COLO829 (cell line): ENCODE measurements at regions not wholly inside any gene's neighbourhood (a gene's known extent, or its start where the extent isn't known, plus 50 kb on each side); places are given as distances from the start of the nearest gene placed in this dataset.
"Not testable (repeated sequence)": the region's sequence is repeated elsewhere in the genome, so short reads cannot be mapped to it uniquely, and the experiment has no call there.

ENCODE experiments used
- DNase-seq: peaks from one replicate; pipeline ENCODE4 v3.0.0; 2012; ENCODE audit warnings: low spot score

DNA sequence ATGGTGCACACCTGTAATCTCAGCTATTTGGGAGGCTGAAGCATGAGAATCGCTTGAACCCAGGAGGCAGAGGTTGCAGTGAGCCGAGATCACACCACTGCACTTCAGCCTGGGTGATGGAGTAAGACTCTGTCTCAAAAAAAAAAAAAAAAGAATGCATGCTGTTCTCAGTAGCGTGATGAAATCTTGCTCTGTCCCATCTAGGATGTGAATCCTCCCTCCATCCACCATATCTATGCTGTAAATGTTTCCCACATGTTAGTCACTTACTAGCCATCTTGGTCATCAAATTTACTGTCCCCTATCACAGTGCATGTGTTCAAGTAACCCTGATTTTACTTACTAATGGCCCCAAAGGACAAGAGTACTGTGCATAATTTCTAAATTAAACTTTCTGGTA lies 315.4 kb upstream of the TBX18 start:
- no peak for DNase-seq

DNA sequence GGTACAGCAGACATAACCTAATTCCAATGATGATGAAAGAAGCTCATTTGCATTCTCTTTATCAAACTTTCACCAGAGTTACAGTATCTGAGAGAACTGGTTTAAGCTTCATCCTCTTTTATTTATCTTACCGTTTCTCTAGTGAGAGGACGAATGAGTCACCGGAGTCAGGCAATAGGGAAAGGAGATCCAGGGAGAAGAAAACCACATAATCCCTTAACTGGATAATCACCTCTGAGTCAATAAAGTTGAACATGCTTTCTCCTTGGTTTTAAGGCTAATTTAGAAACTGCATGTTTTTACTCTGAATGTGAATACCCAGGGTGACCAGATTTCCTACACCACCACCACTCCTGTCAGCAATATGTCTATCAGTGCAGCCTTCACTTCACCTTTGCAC lies 313.7 kb upstream of the TBX18 start:
- peak; percentile 15 for DNase-seq

DNA sequence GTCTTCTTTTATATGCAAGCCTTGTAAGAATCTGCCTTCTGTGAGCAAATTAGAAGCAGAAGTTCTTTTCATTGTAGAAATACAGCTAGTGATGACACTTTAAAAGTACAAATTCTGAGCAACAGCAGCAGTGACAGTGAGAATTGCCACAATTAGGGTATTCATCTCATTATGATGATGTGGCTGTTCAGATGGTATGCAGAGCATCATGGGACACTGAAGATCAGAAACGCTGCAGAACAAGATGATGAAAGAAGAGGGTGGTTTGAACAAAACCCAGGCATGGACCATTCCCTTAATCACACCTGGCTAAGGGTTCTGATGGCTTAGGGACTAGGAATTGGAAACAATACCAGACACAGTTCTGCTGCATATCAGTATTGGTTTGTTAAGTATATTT lies 312.7 kb upstream of the TBX18 start:
- DNase-seq = no peak

DNA sequence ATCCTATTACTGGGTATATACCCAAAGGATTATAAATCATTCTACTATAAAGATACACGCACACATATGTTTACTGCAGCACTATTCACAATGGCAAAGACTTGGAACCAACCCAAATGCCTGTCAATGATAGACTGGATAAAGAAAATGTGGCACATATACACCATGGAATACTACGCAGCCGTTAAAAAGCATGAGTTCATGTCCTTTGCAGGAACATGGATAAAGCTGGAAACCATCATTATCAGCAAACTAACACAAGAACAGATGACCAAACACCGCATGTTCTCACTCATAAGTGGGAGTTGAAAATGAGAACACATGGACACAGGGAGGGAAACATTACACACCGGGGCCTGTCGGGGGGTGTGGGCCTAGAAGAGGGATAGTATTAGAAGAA lies 307.4 kb upstream of the TBX18 start:
- not testable (repeated sequence) for DNase-seq

DNA sequence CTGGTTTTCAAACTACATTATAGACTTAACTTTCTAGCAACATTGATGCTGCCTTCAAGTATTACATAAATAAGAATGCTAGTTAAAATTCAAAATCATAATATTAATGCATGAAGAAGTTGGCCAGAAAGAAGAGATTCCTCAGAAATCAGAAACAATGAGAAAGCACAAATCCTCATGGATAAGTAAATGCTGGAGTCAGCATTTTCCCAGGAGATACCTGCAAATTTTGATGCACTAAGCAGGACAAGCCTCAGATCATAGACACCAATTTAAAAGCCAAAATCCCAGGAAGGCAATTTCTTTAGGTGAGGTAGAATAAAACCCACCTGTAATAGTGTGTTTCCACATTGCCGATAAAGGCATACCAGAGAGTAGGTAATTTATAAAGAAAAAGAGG lies 305.2 kb upstream of the TBX18 start:
- no peak for DNase-seq

DNA sequence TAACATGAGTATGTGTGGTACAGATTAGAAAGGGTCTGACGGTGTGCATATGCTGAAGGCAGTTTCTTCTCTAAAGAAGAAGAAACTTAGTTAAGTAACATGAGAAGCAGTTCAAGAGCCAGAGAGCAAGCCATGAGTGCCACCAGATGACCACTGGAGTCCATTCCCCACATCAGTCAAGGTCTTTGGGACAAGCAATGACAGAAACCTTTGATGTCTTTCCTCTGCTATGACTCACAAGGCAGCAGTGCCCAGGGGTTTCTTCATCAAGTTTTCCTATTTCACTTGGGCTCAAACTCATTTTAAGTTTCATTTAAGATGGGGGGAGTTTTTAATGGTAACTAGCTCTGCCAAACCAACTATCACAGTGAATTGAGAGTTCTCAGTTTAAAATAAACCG lies 303.8 kb upstream of the TBX18 start:
- no peak for DNase-seq

DNA sequence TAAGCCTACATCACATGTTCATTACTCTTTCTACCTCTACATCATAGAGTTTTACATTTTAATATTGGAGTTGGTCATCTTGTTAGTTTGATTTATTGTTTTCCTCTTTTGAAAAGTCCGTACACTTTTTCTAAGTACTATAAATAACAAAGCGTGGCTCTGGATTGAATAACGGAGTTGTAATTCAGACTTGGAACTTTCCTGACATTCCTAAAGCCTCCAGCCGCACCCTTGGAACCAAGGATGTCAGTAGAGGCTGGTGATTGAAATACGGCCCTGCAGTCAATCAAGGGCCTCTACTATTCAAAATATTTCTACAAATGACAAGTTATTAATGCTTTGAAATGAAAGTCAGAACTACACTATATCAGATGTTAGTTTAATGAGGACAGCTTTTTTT lies 301.9 kb upstream of the TBX18 start:
- no peak for DNase-seq

DNA sequence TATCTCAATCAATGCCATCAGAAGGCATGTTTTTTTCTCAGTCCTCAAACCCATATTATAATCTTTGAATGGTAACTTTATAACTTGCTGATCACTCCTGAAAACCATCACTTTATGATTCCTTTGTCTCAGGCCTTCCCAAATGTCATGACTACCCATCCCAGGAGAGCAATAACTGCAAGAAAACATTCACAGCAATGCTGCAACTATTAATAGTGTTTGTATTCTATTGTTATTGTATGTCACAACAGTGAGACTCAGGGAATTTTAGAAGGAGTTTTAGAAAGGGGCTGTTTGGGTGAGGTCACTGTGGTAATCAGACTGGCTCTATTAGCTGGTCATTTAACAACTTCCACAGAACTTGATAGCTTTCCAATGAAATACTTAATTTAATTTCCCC lies 301.4 kb upstream of the TBX18 start:
- DNase-seq = no peak

DNA sequence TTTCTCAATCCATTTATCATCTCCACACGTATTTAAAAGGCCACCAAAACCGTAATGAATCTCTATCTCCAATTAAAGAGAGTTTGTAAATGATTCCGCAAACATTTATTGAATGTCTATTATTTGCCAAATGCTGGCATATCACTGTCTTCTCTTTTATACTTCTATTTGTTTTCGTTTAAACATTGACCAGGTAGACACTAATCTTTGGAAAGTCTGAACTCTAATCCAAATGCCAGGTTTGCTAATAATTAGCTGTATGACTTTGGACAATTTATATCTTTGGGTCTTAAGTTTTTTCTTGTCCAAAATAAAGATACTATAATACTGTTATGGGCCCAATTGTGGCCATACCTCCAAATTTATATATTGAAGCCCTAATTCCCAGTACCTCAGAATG lies 299.2 kb upstream of the TBX18 start:
- DNase-seq = no peak

DNA sequence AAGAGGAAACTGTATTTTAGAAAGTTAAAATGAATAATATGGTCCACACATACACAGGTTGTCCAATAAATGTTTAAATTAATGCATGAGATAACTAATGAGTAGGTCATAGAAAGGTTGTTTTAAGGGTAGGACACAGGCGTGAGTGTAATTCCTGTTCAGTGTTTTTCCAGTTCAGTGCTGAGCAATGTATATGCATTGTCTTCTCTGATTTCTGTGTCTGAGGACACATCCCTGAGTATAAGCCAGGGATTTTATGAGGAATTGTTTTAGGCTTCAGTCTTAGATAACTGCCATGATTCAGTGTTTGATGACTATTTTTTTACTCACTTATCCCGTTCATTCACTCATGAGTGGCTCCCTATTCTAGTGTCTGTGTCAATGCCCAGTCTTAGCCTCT lies 298.5 kb upstream of the TBX18 start:
- no peak for DNase-seq

DNA sequence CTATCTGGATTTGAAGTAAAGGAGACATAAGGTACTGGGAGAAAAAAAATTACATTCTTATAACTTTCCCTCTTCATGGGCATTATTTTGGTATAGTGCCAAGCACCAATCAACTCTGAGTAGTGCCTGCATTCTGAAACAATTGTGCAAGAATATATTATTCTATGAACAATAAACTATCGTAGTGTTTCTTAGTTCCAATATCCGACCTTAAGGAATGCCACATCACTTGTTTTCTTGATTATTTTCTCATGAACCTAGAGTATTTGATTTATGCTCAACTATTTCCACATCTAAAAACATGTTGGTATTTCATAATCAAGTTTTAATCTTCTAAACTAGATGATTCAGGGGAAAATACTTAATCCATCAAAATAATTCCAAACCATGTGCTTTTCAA lies 294.4 kb upstream of the TBX18 start:
- no peak for DNase-seq

DNA sequence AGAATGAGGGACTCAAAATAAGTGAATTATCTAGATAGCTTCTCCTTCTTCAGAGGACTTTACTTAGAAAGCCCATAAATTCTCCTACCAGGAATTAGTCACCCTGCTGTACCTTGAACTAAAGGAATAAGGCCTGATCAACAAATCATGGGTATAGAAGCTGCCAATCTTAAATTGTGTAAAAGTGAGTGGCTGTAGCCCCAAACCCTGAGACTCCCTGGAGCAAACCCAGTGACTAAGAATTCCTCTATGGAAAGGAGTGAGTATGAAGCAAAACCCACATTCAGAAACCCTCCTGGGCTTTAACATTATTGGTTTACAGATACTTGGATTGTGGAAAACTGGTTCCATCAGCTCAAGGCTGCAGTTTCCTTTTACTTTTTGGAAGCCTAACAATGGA lies 285.8 kb upstream of the TBX18 start:
- no peak for DNase-seq

DNA sequence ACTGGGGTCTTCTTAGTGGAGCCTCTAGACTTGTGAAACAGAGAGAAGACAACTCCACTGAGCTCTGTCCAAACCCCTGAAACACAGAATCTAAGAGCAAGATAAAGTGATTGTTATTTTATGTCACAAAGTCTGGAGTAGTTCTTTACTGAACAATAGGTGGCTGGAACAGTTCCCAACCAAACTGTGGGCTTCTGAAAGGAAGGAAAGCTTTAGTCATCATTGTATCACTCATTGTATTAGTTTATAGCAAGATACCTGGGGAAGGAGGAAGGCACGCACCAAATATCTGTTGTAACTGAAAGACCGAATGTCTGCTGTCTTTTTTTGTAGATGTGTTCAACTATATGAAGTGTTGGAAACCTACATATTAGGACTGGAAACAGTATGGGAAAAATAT lies 284.9 kb upstream of the TBX18 start:
- DNase-seq = no peak

DNA sequence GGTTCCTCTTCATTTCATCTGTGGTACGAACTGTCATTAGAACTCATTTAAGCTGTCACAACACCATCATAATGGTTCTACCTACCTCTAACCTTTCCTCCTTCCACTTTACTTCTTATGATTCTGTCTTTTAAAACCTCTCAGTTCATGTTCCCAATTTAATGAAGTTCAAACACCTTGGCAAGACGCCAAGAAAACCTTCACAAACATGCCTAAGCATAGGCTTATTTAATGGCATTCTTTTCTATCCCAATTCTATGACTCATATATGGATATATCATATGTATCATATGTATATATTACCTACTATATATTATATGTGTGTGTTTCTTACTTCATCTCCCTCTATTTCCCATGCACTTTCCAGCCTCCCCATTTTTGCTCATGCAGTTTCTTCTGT lies 283.4 kb upstream of the TBX18 start:
- no peak for DNase-seq

DNA sequence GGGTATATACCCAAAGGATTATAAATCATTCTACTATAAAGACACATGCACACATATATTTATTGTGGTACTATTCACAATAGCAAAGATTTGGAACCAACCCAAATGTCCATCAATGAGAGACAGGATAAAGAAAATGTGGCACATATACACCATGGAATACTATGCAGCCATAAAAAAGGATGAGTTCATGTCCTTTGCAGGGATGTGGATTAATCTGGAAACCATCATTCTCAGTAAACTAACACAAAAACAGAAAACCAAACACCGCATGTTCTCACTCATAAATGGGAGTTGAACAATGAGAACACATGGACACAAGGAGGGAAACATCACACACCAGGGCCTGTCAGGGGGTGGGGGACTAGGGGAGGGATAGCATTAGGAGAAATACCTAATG lies 281.4 kb upstream of the TBX18 start:
- not testable (repeated sequence) for DNase-seq

DNA sequence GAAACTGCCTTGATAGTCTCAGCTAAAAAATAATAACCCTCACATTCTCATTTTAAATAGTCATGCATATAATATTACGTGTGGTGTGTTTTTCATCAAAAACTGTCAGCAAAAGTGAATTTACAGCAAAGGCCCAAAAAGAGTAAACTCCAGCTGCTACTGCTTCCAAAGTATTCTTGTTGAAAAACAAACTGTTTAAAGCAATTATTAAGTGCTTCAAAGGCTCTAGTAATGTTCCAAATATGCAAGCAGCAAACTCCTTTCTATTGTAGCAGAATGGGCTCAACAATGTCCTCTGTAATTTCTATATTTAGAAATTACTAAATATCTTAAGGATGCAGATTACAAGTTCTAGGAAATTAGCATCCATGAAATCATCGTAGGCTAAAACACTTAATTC lies 280.0 kb upstream of the TBX18 start:
- no peak for DNase-seq

DNA sequence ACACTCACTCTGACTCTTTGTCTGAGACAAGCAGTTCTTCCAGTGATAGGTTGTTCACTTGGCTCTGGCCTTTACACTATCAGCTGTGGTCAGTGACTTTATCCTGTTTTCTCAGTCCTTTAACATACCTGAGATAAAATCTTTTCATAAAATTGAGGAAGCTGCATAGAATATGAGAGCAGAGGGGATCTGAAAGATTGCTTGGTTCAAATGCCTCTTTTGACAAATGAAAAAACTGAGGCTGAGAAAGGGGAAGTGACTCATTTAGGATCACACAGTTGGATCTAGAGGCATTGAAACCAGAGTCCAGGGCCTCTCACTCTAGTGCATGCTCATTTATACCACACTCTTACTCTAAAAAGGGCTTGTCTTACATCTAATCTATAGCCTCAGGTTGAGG lies 277.0 kb upstream of the TBX18 start:
- no peak for DNase-seq

DNA sequence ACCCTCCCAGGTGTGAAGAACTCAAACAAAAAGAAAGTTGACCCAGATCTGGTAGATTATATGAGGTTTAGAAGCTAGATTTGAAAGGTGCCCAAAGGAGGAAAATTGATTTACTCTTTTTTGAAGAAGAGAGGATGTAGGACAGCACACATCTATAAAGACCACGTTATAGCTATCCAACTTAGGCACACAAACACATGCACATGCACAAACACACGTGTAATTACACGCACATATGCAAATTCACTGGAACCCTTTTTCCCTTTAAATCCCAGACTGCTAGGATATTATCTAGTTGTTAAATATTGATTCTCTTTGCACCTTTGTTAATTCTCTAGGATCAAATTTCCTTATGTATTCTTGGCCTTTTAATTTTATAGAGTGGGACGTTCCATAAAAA lies 272.8 kb upstream of the TBX18 start:
- no peak for DNase-seq

DNA sequence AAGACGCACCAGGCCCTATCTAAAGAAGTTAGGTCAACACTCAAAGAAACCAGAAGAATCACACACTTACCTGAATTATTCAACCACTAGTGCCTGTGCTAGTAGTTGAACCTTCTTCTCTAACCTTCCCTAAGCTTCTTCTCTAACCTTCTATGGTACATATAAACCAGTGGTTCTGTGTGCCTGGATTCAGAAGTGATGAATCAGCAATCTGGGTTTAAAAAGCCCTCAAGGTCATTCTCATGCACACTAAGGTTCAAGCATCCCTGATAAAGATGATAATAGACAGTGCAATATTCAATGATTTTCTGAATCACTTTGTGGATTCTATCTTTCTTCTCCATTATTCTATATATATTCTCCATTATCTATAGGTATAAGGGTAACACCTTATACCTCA lies 271.4 kb upstream of the TBX18 start:
- no peak for DNase-seq

DNA sequence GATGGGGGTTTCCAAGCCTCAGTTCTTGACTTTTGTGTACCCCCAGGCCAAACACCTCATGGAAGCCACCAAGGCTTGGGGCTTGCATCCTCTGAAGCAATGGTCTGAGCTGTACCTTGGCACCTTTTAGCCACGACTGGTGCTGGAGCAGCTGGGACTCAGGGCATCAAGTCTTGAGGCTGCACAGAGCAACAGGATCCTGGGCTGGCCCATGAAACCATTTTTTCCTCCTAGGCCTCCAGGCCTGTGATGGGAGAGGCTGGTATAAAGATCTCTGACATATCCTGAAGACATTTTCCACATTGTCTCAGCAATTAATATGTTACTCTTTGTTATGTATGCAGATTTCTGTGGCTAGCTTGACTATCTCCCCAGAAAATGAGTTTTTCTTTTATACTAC lies 269.1 kb upstream of the TBX18 start:
- DNase-seq = no peak

DNA sequence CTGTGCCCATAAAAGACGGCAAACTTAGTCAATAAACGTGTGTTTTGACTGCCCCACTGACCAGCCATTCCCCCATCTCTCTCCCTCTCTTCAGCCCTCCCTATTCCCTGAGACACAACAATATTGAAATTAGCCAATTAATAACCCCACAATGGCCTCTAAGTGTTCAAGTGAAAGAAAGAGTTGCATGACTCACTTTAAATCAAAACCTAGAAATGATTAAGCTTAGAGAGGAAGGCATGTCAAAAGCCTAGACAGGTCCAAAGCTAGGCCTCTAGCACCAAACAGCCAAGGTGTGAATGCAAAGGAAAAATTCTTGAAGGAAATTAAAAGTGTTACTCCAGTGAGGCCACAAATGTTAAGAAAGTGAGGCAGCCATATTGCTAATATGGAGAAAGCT lies 261.6 kb upstream of the TBX18 start:
- DNase-seq = no peak

DNA sequence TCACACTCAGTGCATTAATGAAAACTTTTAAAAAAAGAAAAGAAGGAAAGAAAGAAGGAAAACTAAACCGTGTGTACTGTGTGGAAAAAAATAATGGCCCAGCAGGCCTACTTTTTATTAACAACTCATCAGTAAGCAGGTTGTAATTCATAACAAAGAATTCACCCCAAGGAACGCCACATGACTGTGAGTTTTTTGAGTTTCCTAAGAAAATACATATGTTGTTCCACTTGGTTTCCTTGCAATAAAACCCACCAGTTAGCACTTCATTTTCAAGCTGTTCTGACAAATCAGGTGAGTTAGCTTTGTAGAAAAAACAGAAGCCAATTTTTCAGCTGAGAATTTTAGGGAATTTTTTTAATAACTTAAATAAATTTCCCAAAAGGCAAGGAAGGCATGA lies 259.3 kb upstream of the TBX18 start:
- no peak for DNase-seq

DNA sequence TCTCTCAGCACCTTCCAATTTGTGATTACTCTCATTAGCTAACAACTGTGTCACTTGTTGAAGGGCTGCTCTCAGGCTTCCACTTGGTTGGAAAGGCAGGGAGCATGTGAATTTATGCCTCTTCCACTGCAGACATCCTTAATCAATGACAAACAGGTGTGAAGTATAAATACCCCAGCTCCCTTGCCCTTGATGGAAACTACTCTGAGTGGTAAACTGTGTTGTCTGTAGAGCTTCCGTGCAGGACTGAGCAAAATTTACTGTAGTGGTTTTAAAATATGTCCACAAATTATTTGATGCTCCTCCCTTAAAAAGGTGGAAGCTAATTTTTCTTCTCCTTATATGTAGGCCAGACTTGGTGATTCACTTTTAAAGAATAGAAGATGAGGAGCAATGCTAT lies 253.0 kb upstream of the TBX18 start:
- DNase-seq = no peak

DNA sequence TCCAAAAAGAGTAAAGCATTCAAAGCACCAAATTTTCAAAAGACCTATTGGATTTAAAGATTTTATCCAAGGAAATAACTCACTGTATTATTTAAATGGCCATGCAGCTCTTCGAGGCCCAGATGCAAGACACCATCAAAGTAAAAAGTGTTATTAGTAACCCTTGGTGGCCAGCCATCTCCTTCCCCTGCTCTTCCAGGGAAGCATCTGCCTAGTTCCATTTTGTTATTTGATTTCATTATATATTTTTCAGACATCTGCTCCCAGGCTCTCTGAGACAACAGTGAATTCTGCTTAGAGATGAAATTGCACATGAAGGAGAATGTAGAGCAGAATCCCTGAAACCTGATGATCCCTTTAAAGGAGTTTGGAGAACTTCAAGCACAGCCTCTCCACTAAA lies 252.3 kb upstream of the TBX18 start:
- no peak for DNase-seq

DNA sequence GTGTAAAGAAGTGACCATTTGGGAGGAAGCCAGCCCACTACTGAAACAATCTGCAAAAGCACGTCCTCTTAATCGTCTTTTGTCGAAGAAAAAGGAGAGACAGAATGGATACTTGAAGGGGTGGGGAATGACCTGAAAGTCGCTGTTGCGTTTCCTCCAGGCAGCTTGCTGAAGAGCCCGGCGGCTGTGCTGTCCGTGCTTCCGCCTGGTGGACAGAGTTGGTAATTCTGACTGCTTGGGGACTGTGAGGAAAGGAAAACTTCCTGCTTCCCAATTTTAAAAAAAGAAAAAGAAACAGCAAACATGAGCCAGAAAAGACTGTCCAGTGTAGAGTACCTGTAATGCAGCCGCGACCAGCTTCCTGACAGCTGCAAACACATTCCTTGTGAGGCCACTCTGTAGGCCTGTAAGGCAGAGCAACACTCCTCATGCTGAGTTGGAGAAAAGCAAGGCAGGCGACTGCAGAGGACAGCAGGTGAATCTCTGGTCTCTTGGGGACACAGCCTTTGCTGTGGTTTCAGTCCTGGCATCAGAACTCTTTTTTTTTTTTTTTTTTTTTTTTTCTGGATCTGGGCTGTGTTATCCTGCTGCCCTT lies 251.1 kb upstream of the TBX18 start:
- peak; percentile 59 for DNase-seq
